Stimulated activated CD8-positive, alpha-beta memory T cell treated with anti-CD3 and anti-CD28 coated beads, Interleukin-15, amount 100 ng/mL, for 4 hours (primary cell): ENCODE measurements at regions not wholly inside any gene's neighbourhood (a gene's known extent, or its start where the extent isn't known, plus 50 kb on each side); places are given as distances from the start of the nearest gene placed in this dataset.

Experiments used
- DNase-seq, 2 donors: peaks; one replicate each; pipeline ENCODE4 v3.0.0-alpha.2; 2020; ENCODE audit warnings: low read depth in 2 of 2

DNA sequence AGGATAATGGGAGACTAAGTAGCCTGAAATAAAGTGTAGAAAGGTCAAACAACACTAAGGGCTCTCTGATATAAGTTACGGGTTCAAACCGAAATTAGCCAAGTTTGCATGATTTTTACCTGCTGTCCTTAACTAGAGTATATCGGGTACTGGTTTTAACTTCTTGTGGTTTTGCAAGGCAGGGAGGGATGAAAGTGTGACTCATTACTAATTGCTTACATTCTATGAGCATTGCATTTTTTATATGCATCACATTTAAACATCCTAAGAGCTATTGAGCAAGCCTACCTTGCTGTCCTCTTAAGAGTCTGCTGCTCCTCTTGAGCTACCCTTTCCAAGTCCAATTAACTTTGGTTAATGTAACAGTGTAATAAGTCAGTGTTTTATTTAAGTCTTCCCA lies 415.4 kb downstream of the SLITRK5 start:
- DNase-seq: no peak

DNA sequence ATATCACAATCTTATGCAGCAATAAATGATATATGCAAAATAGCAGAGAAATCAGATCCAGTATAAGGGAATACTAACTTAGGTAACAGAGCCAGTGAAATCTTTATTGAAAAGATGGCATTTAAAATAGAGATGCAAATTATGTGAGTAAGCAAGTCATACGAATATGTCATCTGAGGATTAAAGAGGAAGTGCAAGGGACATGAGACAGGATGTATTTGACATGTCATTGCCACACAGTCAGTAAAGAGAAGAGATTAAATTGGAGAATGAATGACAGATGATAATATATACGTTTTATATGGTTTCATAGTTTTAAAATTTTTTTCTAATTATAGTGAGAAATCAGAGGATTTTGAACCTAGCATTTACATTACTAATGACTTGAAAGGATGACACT lies 426.4 kb downstream of the SLITRK5 start:
- no peak for DNase-seq

DNA sequence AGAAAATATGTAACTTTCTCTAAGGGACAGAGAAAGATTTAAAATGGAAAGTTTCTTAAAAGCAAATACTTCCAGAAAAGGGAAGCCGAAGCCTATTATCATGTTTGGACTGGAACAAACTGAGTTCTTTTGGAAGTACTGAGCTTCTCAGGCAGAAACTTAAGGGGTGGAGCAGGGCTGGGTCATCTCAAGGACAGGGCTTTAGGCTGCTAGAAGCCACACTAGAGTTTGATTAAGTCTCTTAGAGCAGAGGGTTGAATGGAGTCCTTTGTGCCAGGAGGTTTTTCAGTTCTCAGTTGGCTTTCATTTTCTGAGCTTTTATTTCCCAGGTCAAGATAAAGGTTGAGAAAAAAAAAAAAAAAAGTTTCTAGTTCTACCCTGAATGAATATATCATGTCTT lies 432.7 kb downstream of the SLITRK5 start:
- no peak for DNase-seq

DNA sequence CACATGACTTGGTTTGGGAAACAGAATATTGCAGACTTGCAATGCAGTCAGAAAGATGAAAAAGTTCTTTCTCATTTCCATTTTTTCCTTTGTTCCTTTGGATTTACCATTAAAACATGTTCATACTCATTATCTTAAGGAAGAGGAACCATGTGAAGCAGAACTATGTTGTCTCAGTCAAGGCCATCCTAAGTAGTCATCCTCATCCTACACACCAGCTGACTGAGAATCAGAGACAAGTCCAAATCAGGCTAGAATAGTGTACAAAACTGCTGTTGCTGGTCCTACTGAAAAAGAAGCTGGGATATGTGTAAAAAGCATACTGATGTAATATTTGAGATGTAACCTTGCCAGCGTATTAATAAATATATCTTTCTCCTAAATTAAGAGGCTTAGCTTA lies 433.4 kb downstream of the SLITRK5 start:
- no peak for DNase-seq

DNA sequence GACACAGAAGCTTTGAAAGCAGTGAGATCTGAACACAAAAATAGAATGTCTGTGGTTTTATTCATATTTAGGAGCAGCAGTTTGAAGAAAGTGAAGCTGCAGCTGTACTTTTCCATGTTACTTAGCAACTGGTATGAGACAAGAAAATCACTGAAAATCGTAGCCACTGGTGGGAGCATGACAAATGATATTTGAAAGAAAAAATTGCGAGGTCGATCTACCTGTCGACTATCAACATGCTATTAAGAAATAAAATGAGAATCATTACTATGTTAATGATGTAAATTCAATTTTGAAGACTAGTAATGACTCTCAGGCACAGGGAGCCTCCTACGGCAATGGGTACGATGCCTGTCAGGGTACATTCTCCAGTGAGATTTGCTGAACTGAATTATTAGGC lies 436.4 kb downstream of the SLITRK5 start:
- no peak for DNase-seq

DNA sequence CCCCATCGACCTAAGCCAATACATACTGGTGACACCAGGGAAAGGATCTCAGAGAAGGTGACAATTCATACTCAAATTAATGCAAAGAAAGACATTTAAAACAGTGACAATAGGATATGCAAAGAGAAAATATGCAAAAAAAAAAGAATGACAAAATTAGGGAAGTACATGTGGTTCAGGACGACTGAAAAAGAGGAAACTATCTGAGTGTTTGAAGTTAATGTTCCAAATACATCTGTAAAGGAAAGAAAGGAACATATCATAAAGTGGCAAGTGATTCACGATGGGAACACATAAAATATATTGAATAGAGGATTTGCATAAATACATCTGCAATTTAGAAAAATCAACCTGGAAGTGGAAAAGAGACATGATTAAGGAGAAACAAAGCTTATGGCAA lies 441.4 kb downstream of the SLITRK5 start:
- DNase-seq: no peak

DNA sequence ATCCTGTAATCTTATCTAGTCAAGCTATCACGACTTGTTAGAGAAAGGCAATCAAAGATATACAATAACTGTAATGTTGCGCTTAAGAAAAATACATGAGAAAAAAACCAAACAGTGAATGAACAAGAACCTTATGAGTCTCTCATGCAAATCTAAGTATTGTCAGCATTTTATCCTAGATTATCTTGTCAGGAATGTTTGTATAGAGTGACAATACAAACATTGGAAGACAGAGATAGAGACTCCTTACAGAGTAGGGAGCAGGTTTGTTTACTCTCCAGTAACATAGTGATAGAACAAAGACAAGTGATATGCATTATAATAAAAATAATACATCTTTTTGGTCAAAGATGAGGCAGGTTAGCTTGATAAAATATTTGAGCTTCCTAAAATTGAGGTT lies 444.8 kb downstream of the SLITRK5 start:
- DNase-seq: no peak

DNA sequence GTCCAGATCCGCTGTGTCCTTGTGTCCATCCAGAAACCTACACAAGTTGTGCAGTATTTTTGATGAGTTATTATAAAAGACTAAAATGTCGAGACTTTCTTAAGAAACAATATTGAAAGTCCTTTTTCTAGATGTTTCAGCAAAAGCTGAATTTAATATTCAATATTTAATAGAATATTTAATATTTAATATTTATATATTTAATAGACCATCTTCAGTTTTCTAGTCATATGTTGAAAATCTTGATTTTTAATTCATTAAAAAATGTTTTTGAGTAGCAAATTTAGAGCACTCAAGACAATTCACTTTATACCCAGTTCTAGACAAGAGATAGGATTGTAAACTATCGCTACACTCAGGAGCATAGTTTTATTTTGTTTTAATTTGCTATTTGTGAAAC lies 447.8 kb downstream of the SLITRK5 start:
- DNase-seq: no peak

DNA sequence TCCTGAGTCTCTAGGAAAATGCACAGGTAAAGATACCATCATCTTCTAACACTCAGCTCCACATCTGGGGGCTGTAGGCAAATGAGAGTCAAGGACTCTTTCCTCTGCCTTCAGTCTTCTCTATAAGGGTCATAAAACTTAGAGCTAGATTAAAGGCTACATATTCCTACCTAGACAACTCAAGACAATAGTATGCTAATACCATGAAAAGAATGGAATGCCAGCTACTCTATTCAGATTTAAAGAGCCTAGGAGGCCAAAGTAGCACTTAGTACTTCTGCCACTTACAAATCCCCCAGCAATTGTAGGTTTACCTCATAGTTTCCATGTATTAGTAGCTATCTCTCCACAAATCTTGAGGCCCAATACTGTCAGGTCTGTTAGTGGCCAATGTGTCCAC lies 453.0 kb downstream of the SLITRK5 start:
- DNase-seq: no peak

DNA sequence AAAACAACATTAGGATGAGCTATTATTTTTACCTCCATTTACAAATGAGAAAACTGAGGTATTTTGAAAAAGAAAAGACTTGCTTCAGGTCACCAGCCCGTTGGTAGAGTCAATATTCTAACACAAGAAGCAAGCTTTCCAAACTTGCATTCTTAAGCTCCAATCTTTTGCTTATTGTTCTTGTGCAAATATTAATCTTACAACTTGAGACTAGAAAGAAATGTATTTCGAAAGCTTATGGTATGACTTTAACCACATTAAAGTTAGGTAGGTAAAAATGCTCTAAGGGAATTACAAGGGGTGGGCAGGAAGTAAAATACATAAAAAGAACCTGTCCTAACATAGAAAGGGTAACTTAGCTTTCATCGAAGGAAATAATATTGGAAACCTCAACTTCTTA lies 453.9 kb downstream of the SLITRK5 start:
- DNase-seq: no peak

DNA sequence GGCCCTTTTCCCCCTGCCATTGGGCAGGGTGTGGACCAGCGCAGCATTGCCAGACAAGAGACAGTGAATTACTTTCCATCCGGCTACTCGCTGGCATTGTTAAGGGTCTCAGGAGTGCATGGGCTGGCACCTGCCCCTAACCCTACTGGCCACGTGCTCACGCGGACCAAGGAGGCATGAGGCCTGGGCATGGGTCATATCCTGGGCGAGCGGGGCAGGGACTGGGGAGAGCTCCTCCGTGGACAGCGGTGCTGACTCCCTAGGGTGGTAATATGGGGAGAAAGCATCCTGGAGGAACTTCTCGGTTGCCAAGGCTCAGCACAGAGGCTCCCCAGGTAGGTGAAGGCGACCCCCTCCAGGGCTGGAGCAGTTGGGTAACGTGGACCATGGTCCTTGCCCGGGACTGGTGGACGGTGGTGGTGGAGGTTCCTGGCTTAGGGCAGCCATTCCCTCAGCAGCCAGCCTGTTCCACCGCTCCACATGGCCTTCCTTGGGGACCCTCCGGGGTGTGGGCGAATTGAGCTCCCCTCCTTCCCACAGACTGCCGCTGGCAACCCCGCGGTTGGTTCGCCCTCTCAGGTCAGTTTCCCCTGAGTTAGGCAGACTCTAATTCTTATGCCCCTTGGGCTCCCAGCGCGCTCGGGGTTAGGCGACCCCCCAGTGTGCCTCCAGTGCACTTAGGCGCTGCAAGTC lies 465.1 kb downstream of the SLITRK5 start:
- DNase-seq: no peak

DNA sequence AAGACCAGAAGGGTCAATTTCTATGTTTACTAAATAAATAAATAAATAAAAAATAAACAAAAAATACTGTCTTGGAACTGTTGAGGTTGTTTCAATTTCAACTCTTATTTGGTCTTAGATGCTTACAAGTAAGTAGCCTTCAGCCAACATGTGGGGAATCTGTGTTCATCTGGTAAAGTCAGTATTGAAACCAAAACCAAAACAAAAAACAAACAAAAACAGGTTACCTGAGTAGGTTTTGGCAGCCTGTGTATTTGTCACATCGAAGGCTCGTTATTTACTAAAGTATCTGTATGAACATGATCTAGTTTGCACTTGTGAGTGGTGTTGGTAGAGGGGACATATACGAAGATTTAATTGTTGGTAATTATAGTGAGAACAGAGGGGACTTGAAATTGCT lies 471.5 kb downstream of the SLITRK5 start:
- DNase-seq: no peak

DNA sequence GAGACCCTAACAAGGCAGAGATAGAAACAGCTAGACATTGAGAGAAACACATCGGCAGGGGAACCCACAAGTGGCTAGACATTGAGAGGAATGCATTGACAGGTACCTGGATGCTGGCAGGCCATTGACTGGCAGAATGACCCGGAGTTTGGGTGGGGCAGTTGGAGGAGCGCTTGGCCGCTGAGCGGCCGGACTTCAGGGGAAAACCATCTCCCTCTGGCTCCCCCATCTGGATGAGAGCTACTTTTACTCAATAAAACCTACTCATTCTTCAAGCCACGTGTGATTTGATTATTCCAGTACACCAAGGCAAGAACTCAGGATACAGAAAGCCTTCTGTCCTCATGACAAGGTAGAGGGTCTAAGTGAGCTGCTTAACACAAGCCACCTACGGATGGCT lies 473.4 kb downstream of the SLITRK5 start:
- DNase-seq: no peak

DNA sequence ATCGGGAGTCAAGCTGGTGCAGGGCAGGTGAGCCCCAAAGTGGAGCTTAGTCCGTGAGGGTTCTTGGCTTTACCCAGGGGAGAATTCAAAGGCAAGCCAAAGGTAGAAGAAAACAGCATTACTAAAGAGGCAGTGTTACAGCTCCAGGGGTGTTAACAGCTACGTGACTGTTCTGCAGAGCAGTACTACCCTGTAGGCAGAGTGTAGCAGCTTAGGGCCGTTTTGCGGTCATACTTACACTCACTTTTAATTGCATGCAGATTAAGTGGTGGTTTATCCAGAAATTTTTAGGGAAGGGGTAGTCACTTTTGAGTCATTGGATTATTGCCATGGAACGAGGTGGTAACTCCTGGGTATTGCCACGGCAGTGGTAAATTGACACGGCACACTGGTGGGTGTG lies 482.2 kb downstream of the SLITRK5 start:
- DNase-seq: no peak

DNA sequence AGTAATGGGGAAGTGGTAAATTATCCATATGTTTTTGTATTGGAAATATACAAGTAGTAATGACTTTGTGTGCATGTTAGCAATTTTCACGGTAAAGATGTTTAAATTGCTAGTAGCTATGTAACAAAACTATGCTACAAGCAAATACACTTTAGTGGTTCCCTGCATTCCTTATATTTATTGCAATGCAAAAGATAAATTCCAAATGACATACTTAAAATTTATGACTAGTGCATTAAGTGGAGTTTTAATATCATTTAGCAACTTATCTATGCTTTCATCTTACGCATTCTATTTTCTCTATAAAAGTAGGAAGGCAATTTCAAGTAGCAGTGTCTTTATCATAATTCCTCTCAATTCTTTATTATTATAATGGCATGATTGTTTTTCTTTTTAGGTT lies 482.8 kb downstream of the SLITRK5 start:
- DNase-seq: no peak

DNA sequence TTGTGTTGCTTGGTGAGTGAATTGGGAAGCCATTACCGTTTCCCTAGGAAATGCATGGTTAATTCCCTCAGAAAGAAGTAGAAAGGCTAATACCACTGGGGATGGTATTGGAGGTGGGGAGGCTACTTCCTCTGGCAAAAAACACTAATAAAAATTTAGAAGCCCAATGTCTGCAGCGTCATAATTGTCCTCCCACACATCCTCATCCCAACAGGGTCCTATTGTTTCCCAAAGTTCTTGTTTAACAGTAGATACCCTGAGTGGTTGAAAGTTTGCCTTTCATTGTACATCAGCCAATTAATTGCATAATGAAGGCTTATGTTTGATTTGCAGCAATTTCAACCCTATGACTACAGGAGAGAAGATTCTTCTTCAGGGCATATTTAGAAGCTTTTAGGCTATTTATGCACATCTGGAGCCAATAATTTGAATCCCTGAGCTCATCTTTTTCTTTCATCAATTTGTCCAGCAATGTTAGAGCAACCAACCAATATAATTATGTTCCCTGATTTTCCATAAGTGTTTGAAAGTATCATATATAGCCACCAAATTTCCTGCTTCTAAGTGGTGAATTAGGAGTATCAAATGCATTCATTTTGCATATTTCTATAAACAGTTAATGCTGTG lies 491.0 kb downstream of the SLITRK5 start:
- DNase-seq: no peak

DNA sequence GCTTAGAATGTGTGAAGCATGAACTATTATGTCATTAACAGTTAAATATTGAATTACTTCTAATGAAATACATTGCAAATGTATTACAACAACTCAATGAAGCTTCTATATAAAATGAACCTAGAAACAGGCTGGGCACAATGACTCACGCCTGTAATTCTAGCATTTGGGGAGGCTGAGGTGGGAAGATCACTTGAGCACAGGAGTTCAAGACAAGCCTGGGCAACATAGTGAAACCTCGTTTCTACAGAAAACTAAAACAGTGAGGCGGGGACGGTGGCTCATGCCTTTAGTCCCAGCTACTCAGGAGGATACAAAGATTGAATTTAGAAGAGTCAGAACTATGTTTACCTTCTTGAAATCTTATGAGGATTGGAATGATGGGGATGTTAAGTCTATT lies 505.1 kb downstream of the SLITRK5 start:
- DNase-seq: no peak

DNA sequence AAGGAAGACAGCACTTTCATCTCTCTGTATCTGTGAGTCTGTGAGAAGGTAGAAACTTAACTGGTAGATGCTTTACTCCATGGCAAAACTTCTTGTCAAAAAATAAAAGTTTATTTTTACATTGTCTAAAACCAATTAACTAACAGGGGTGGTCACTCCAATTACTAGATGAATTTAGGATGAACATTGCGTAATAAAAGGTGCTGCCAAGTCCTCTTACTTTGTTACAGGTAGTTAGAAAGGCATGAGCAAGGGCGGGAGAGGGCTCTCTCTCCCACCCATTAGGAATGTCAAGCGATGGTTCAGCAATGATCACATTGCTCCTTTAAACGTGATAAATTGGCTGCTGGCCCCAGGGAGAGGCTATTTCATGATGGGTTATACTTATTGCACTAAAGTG lies 512.3 kb downstream of the SLITRK5 start:
- DNase-seq: no peak

DNA sequence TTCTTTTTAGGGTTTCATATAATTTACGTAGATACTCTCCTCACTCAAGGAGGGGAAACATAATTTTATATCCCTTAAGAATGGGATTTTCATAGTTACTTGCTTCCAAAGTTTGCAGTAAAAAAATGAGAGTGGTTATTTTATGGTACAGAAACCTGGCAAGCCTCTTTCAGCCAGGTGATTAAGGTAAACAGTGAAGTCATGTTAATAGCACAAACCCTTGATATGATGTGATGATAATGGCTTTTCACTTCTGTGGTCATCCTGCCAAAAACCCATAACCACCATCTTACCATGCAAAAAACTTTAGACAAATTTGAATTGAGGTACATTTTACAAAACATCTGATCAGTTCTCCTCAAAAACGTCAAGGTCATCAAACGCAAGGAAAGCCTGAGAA lies 517.8 kb downstream of the SLITRK5 start:
- no peak for DNase-seq

DNA sequence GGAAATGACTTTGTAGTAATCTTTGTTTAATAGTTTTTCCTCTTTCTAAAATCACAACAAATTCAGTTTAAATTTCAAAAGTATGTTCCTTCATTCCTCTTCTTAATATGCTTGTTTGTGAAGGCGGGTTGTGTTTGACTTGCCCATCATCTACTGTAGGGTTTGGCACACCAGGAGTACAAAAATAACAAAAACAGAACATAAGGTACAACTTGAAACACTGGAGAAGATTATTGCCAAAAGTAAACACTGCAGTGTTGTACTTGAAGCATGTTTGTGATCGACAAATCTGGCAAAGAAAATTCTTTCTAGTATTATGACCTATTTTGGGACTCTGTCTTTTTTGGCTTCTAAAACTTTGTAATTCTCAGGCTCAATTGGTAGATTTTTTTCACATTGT lies 518.6 kb downstream of the SLITRK5 start:
- DNase-seq: no peak

DNA sequence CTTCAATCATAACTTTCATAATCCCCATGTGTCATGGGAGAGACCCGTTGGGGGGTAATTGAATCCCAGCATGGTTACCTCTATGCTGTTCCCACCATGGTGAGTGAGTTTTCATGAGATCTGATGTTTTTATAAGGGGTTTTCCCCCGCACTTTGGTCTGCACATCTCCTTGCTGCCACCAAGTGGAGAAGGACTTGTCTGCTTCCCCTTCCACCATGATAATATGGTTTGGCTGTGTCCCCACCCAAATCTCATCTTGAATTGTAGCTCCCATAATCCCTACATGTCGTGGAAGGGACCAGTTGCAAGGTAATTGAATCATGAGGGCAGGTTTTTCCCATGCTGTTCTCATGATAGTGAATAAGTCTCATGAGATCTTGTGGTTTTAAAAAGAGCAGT lies 524.9 kb downstream of the SLITRK5 start:
- no peak for DNase-seq

DNA sequence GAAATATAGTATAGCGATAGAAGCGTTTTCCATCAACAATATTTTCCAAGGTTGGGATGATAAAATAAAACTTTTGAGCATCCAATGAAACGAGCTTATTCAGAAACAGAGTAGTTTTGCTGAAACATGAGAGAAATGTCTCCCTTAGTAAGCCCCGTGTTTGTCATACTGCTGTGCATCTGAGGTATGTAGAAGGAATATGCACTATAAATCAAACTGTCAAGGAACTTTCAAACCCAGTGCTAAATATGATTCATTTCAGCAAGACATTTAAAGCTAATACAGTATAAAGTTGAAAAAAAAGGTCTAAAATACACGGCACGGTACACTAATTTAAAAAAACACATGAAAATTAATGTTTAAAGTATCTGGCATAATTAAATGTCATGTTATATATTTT lies 546.2 kb downstream of the SLITRK5 start:
- no peak for DNase-seq

DNA sequence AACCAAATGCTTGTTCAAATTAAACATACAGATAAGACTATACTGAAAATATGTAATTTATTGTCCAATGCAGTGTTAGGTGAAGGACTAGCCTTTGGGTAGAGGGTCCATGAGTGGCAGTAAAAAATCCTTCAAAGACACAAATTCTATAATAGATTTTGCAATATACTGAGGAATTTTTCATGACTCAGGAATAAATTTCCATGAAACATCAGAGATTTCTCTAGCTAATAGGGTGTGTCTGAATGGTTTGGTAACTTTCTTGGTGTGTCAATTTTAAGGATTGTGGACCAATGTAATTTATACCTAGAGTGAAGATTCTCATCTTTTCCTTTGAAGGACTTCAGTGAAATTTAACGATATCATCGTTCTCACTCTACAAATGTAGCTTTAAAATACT lies 546.7 kb downstream of the SLITRK5 start:
- no peak for DNase-seq

DNA sequence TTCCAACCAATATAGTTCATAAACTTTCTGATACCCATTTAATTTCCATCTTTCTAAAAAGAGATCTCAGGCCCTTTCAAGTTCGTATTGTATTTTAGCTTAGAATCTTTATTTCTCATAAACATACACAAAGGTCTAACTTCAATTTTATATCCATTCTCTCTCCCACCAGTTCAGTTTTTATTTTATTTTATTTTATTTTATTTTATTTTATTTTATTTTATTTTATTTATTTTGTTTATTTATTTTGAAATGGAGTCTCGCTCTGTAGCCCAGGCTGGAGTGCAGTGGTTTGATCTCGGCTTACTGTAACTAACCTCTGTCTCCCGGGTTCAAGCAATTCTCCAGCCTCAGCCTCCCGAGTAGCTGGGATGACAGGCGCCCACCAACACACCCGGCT lies 552.8 kb downstream of the SLITRK5 start:
- no peak for DNase-seq
